K562 (cell line): ENCODE measurements at regions not wholly inside any gene's neighbourhood (a gene's known extent, or its start where the extent isn't known, plus 50 kb on each side); places are given as distances from the start of the nearest gene placed in this dataset.

Source experiments
- ATAC-seq: fragments of 200-7000 bp; cut with Tn5 transposase; 3 replicates; pipeline ENCODE4 v1.9.1; 2020; ENCODE audit warnings: moderate library complexity
- BruUV-seq: library from RNA; stranded (reverse); fragments of 400-500 nt; replicated peaks from 2 replicates; lab custom pipeline; 2021; lab: Mats Ljungman, UMichigan
- CTCF ChIA-PET: fragments of 300-600 bp; formaldehyde crosslinking; extraction: SDS; loops from one replicate; lab custom pipeline; 2021; ENCODE audit warnings: low intra/inter-chr PET ratio; lab: Yijun Ruan, JAX
- POLR2A ChIA-PET: fragments of 300-600, 350-650 bp; sonication (Branson Sonifier 250); formaldehyde crosslinking; extraction: SDS; loops from one replicate; lab custom pipeline; 2021; ENCODE audit warnings: antibody characterized with exemption, inconsistent platforms; lab: Yijun Ruan, JAX
- DNase-seq, 4 experiments: peaks; one replicate each; pipeline versions ENCODE4 v3.0.0 to v3.0.0-alpha.2; 2011 to 2018; ENCODE audit warnings: low spot score in 3 of 4, mixed read lengths in 3 of 4; ENCODE audit errors: extremely low read depth in 1 of 4
- FAIRE-seq: peaks from 2 replicates; lab custom pipeline; 2011; peaks lifted over from hg19 to GRCh38; lab: Jason Lieb, UNC
- H2AFZ ChIP-seq: 2 replicates; pipeline ENCODE4 v1.6.0; 2011; ENCODE audit warnings: low read depth, low read length, control low read depth, inconsistent platforms
- H3K27ac ChIP-seq: fragments of 200-600 bp; 3 replicates; pipeline ENCODE4 v1.8.0; 2011; ENCODE audit warnings: low read depth, mild to moderate bottlenecking, control low read depth, inconsistent platforms, low read length, moderate library complexity, mixed read lengths; ENCODE audit errors: extremely low read depth
- H3K27me3 ChIP-seq, 2 experiments: fragments of 300-600 bp in 1 of 2; 2 replicates in 1 of 2; 3 replicates in 1 of 2; pipeline versions ENCODE4 v1.6.0 to v1.8.0; 2011; ENCODE audit warnings: inconsistent platforms in 2 of 2, low read length in 2 of 2, mild to moderate bottlenecking in 1 of 2, mixed read lengths in 1 of 2, moderate library complexity in 1 of 2; ENCODE audit not compliant: control insufficient read depth in 2 of 2, insufficient read depth in 2 of 2
- H3K36me3 ChIP-seq: fragments of 300-600 bp; 3 replicates; pipeline ENCODE4 v1.8.0; 2011; ENCODE audit warnings: mild to moderate bottlenecking, low read length, inconsistent platforms; ENCODE audit not compliant: control insufficient read depth, insufficient read depth
- H3K4me1 ChIP-seq, 2 experiments: fragments of 200-600 bp in 1 of 2; replicated peaks in 1 of 2; 2 replicates in 1 of 2; 3 replicates in 1 of 2; pipeline versions ENCODE4 v1.5.1 to v1.8.0; 2011; ENCODE audit warnings: inconsistent platforms in 2 of 2, low read length in 2 of 2, mild to moderate bottlenecking in 1 of 2, mixed read lengths in 1 of 2, moderate library complexity in 1 of 2; ENCODE audit not compliant: control insufficient read depth in 2 of 2, insufficient read depth in 2 of 2
- H3K4me2 ChIP-seq: 2 replicates; pipeline ENCODE4 v1.6.1; 2011; ENCODE audit warnings: low read length, control low read depth, inconsistent platforms, mixed read lengths; ENCODE audit not compliant: insufficient read depth
- H3K4me3 ChIP-seq: fragments of 200-600 bp; sonication (generic), shearing (Covaris generic); 2 replicates; pipeline ENCODE4 v1.5.1; 2016; ENCODE audit warnings: control low read depth, inconsistent platforms
- H3K79me2 ChIP-seq: fragments of 200-600 bp; 3 replicates; pipeline ENCODE4 v1.8.0; 2011; ENCODE audit warnings: low read length, inconsistent platforms; ENCODE audit not compliant: control insufficient read depth, insufficient read depth
- H3K9ac ChIP-seq, 2 experiments: 2 replicates each; pipeline versions ENCODE4 v1.6.0 to v1.6.1; 2011; ENCODE audit warnings: low read depth in 2 of 2, low read length in 2 of 2, control low read depth in 1 of 2, inconsistent platforms in 1 of 2, mild to moderate bottlenecking in 1 of 2, mixed read lengths in 1 of 2; ENCODE audit not compliant: insufficient read depth in 1 of 2
- H3K9me1 ChIP-seq: one replicate; pipeline ENCODE4 v1.6.0; 2011; ENCODE audit warnings: inconsistent platforms, mild to moderate bottlenecking, low read length, moderate library complexity; ENCODE audit not compliant: control insufficient read depth, insufficient read depth
- H3K9me3 ChIP-seq: replicated peaks from 2 replicates; pipeline ENCODE4 v1.5.1; 2011; ENCODE audit warnings: low read depth, low read length, inconsistent platforms; ENCODE audit not compliant: control insufficient read depth, insufficient read depth
- H4K20me1 ChIP-seq: replicated peaks from 2 replicates; pipeline ENCODE4 v1.6.1; 2011; ENCODE audit warnings: low read length, inconsistent platforms, mixed read lengths; ENCODE audit not compliant: control insufficient read depth, insufficient read depth
- ESRRB ChIP-seq: fragments of 250-450 bp; sonication (Bioruptor Pico); IDR thresholded peaks from 2 replicates; pipeline ENCODE4 v1.5.0; 2020; ENCODE audit warnings: mild to moderate bottlenecking, moderate library complexity, borderline replicate concordance
- KLF1 ChIP-seq: fragments of 450-650 bp; IDR thresholded peaks from 2 replicates; pipeline ENCODE4 v1.6.1; 2016; ENCODE audit warnings: missing genetic modification characterization, missing compliant biosample characterization
- NR3C1 ChIP-seq: sonication (generic); formaldehyde crosslinking; IDR thresholded peaks from 2 replicates; pipeline ENCODE4 v1.8.1; 2022; ENCODE audit warnings: missing genetic modification reagents
- NR4A1 ChIP-seq, 2 experiments: fragments of 250-450 bp in 1 of 2; fragments of 450-650 bp in 1 of 2; sonication (Bioruptor Pico) in 1 of 2; IDR thresholded peaks; 2 replicates each; pipeline versions ENCODE4 v1.4.0 to v1.6.1; 2016 to 2020; ENCODE audit warnings: mild to moderate bottlenecking in 2 of 2, missing compliant biosample characterization in 1 of 2, missing genetic modification characterization in 1 of 2, moderate library complexity in 1 of 2
- RAD21 ChIP-seq, 2 experiments: fragments of 250-450 bp in 1 of 2; fragments of 450-650 bp in 1 of 2; sonication (Bioruptor Pico) in 1 of 2; formaldehyde crosslinking in 1 of 2; IDR thresholded peaks in 1 of 2; conservative IDR thresholded peaks in 1 of 2; 2 replicates each; pipeline versions ENCODE4 v1.4.0 to v1.8.0; 2020 to 2022; ENCODE audit warnings: mild to moderate bottlenecking in 2 of 2, moderate library complexity in 1 of 2
- ZNF253 ChIP-seq: fragments of 250-450 bp; sonication (Bioruptor Pico); conservative IDR thresholded peaks from 2 replicates; pipeline ENCODE4 v1.6.1; 2021; ENCODE audit warnings: mild to moderate bottlenecking
- ZNF583 ChIP-seq: fragments of 250-450 bp; sonication (Bioruptor Pico); IDR thresholded peaks from 2 replicates; pipeline ENCODE4 v1.4.0; 2020
- WGBS: fragments of 100-300 bp; shearing (Covaris generic); methylation state at CpG from one replicate; pipeline ENCODE4 v1.1.6; 2016; ENCODE audit warnings: low coverage, mixed read lengths; ENCODE audit not compliant: insufficient coverage; ENCODE audit errors: missing lambda C conversion rate; 5-methylcytosine and 5-hydroxymethylcytosine counted together
- in situ Hi-C: fragments of 300-500 bp; cut with MboI; formaldehyde crosslinking; loops from 4 replicates; pipeline ENCODE4 v1.15.0; 2018; ENCODE audit warnings: inconsistent platforms, mixed read lengths
- intact Hi-C: fragments of 100-400 bp; cut with micrococcal nuclease; formaldehyde crosslinking; loops from 2 replicates; pipeline ENCODE4 v1.14.2; 2022
- TF ChIP-seq, protein P1 (sequence below): fragments of 450-650 bp; formaldehyde crosslinking; IDR thresholded peaks from 2 replicates; pipeline ENCODE4 v1.4.0; 2020; ENCODE audit warnings: mild to moderate bottlenecking, moderate library complexity
- TF ChIP-seq, protein P2 (sequence below): fragments of 450-650 bp; IDR thresholded peaks from 2 replicates; pipeline ENCODE4 v1.6.1; 2016; ENCODE audit warnings: mild to moderate bottlenecking, moderate library complexity

GRCh38 chr13:58630794-58631193 is 999.2 kb downstream of the PCDH17 start:
- no peak for DNase-seq
- no peak for FAIRE-seq
- no TSS peak for BruUV-seq
- ATAC-seq = no peak
- Histone ChIP-seq H3K4me3 (no peak overlapping the region), H3K4me2 (no peak overlapping the region), H3K79me2 (no peaks in the 10 kb centered on the region), H3K36me3 (no peaks in the 10 kb centered on the region), H3K27me3 (no peaks in the 10 kb centered on the region), H4K20me1 (no peaks in the 10 kb centered on the region), H3K27ac (no peak overlapping the region), H3K4me1 (no peaks in the 10 kb centered on the region), H3K9ac (no peak overlapping the region), H3K9me1 (no peaks in the 10 kb centered on the region), H3K9me3 (no peaks in the 10 kb centered on the region), H2AFZ (no peak overlapping the region)
- intact Hi-C loops (no loop called here), in situ Hi-C loops (no loop called here)
- 0% methylated on average over 1 of the region's 1 CpG for WGBS
- ChIA-PET CTCF (no interaction called here), POLR2A (no interaction called here)
- no peak for TF ChIP-seq ESRRB (CRISPR knock-in tag)
- no peak for TF ChIP-seq NR4A1 (CRISPR knock-in tag; IDR thresholded peaks at IDR 0.05)
- TF ChIP-seq NR4A1 (tag; IDR thresholded peaks at IDR 0.05) = no peak
- TF ChIP-seq, protein P1, sequence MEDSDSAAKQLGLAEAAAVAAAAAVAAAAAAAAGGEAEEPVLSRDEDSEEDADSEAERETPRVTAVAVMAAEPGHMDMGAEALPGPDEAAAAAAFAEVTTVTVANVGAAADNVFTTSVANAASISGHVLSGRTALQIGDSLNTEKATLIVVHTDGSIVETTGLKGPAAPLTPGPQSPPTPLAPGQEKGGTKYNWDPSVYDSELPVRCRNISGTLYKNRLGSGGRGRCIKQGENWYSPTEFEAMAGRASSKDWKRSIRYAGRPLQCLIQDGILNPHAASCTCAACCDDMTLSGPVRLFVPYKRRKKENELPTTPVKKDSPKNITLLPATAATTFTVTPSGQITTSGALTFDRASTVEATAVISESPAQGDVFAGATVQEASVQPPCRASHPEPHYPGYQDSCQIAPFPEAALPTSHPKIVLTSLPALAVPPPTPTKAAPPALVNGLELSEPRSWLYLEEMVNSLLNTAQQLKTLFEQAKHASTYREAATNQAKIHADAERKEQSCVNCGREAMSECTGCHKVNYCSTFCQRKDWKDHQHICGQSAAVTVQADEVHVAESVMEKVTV (CRISPR knock-in tag) = no peak
- no peak for TF ChIP-seq NR3C1
- no peak for TF ChIP-seq RAD21 (CRISPR knock-in tag; conservative IDR thresholded peaks at IDR 0.05 in 1 of 2, IDR thresholded peaks at IDR 0.05 in 1 of 2)
- no peak for TF ChIP-seq ZNF583
- no peak for TF ChIP-seq ZNF253 (CRISPR knock-in tag)
- TF ChIP-seq, protein P2, sequence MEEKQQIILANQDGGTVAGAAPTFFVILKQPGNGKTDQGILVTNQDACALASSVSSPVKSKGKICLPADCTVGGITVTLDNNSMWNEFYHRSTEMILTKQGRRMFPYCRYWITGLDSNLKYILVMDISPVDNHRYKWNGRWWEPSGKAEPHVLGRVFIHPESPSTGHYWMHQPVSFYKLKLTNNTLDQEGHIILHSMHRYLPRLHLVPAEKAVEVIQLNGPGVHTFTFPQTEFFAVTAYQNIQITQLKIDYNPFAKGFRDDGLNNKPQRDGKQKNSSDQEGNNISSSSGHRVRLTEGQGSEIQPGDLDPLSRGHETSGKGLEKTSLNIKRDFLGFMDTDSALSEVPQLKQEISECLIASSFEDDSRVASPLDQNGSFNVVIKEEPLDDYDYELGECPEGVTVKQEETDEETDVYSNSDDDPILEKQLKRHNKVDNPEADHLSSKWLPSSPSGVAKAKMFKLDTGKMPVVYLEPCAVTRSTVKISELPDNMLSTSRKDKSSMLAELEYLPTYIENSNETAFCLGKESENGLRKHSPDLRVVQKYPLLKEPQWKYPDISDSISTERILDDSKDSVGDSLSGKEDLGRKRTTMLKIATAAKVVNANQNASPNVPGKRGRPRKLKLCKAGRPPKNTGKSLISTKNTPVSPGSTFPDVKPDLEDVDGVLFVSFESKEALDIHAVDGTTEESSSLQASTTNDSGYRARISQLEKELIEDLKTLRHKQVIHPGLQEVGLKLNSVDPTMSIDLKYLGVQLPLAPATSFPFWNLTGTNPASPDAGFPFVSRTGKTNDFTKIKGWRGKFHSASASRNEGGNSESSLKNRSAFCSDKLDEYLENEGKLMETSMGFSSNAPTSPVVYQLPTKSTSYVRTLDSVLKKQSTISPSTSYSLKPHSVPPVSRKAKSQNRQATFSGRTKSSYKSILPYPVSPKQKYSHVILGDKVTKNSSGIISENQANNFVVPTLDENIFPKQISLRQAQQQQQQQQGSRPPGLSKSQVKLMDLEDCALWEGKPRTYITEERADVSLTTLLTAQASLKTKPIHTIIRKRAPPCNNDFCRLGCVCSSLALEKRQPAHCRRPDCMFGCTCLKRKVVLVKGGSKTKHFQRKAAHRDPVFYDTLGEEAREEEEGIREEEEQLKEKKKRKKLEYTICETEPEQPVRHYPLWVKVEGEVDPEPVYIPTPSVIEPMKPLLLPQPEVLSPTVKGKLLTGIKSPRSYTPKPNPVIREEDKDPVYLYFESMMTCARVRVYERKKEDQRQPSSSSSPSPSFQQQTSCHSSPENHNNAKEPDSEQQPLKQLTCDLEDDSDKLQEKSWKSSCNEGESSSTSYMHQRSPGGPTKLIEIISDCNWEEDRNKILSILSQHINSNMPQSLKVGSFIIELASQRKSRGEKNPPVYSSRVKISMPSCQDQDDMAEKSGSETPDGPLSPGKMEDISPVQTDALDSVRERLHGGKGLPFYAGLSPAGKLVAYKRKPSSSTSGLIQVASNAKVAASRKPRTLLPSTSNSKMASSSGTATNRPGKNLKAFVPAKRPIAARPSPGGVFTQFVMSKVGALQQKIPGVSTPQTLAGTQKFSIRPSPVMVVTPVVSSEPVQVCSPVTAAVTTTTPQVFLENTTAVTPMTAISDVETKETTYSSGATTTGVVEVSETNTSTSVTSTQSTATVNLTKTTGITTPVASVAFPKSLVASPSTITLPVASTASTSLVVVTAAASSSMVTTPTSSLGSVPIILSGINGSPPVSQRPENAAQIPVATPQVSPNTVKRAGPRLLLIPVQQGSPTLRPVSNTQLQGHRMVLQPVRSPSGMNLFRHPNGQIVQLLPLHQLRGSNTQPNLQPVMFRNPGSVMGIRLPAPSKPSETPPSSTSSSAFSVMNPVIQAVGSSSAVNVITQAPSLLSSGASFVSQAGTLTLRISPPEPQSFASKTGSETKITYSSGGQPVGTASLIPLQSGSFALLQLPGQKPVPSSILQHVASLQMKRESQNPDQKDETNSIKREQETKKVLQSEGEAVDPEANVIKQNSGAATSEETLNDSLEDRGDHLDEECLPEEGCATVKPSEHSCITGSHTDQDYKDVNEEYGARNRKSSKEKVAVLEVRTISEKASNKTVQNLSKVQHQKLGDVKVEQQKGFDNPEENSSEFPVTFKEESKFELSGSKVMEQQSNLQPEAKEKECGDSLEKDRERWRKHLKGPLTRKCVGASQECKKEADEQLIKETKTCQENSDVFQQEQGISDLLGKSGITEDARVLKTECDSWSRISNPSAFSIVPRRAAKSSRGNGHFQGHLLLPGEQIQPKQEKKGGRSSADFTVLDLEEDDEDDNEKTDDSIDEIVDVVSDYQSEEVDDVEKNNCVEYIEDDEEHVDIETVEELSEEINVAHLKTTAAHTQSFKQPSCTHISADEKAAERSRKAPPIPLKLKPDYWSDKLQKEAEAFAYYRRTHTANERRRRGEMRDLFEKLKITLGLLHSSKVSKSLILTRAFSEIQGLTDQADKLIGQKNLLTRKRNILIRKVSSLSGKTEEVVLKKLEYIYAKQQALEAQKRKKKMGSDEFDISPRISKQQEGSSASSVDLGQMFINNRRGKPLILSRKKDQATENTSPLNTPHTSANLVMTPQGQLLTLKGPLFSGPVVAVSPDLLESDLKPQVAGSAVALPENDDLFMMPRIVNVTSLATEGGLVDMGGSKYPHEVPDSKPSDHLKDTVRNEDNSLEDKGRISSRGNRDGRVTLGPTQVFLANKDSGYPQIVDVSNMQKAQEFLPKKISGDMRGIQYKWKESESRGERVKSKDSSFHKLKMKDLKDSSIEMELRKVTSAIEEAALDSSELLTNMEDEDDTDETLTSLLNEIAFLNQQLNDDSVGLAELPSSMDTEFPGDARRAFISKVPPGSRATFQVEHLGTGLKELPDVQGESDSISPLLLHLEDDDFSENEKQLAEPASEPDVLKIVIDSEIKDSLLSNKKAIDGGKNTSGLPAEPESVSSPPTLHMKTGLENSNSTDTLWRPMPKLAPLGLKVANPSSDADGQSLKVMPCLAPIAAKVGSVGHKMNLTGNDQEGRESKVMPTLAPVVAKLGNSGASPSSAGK = no peak
- no peak for TF ChIP-seq KLF1 (tag)
